Right cardiac atrium (tissue), 5 donors: ENCODE measurements at regions not wholly inside any gene's neighbourhood (a gene's known extent, or its start where the extent isn't known, plus 50 kb on each side); places are given as distances from the start of the nearest gene placed in this dataset.
"Not testable (repeated sequence)": the region's sequence is repeated elsewhere in the genome, so short reads cannot be mapped to it uniquely, and the experiment has no call there.

Experiments
- ATAC-seq, 2 donors: fragments of 200-7000 bp; cut with Tn5 transposase; one replicate each; pipeline versions ENCODE4 v1.8.0 to v1.9.1; 2020; ENCODE audit warnings: moderate library complexity in 2 of 2, mild to moderate bottlenecking in 1 of 2
- DNase-seq, 3 donors: peaks; one replicate each; pipeline ENCODE4 v3.0.0-alpha.2; 2020
- H3K27ac ChIP-seq: one replicate; pipeline ENCODE4 v1.5.1; 2013; ENCODE audit warnings: mild to moderate bottlenecking, low read length, control low read depth, moderate library complexity
- H3K27me3 ChIP-seq: one replicate; pipeline ENCODE4 v1.6.1; 2013; ENCODE audit not compliant: control insufficient read depth, insufficient read depth
- H3K4me1 ChIP-seq: one replicate; pipeline ENCODE4 v1.6.1; 2013; ENCODE audit warnings: low read length; ENCODE audit not compliant: control insufficient read depth, insufficient read depth
- H3K4me3 ChIP-seq: one replicate; pipeline ENCODE4 v1.5.1; 2013; ENCODE audit warnings: low read length, control low read depth
- H3K9me3 ChIP-seq: one replicate; pipeline ENCODE4 v1.6.1; 2013; ENCODE audit warnings: low read length; ENCODE audit not compliant: control insufficient read depth
- WGBS: extraction: QIAGEN DNeasy Blood & Tissue Kit; methylation state at CpG from one replicate; pipeline ENCODE4 v1.1.7; 2013; 5-methylcytosine and 5-hydroxymethylcytosine counted together
- intact Hi-C, 4 donors: fragments of 100-400 bp; cut with DNase I; formaldehyde crosslinking; loops; one replicate each; pipeline versions ENCODE4 v1.11.0 to v1.14.0; 2022 to 2023
- donor health status: healthy with polysubstance abuse.
- donor health status: DM: no; HTN: yes; CAD: no.
- donor health status: DM: no; HTN: no; CAD: no.
- donor health status: DM: no; HTN: yes; CAD: no; lungs with severe emphysema.
- donor health status: DM: yes; HTN: yes; CAD: no.

- intact Hi-C loops, result no loop called here
- 80% methylated on average over 8 of the region's 8 CpGs for WGBS
- DNase-seq (no peak), ATAC-seq (no peak)
- Histone ChIP-seq H3K9me3 (no peaks in the 10 kb centered on the region), H3K4me3 (no peak overlapping the region), H3K4me1 (no peaks in the 10 kb centered on the region), H3K27me3 (no peaks in the 10 kb centered on the region), H3K27ac (no peak overlapping the region)
Observed at GRCh38 chr18:78246050-78246449, 733.6 kb upstream of the SALL3 start.

GRCh38 chr18:78246588-78246987, 733.0 kb upstream of the SALL3 start:
- H3K27me3 ChIP-seq, result no peaks in the 10 kb centered on the region

GRCh38 chr18:78247615-78248289, 731.9 kb upstream of the SALL3 start:
- ATAC-seq (no peak), DNase-seq (no peak)
- 86% methylated on average over 14 of the region's 14 CpGs for WGBS
- Histone ChIP-seq H3K27ac (no peak overlapping the region), H3K4me3 (no peak overlapping the region), H3K9me3 (no peaks in the 10 kb centered on the region), H3K4me1 (no peaks in the 10 kb centered on the region), H3K27me3 (no peaks in the 10 kb centered on the region)
- intact Hi-C loops, result no loop called here

More at GRCh38 chr18:78246588-78246987, 733.0 kb upstream of the SALL3 start:
- ATAC-seq, result no peak
- no peak for DNase-seq
- Histone ChIP-seq H3K27ac (no peak overlapping the region), H3K4me3 (no peak overlapping the region), H3K4me1 (no peaks in the 10 kb centered on the region), H3K9me3 (no peaks in the 10 kb centered on the region)
- intact Hi-C loops, result no loop called here
- 75% methylated on average over 17 of the region's 17 CpGs for WGBS

- Histone ChIP-seq H3K4me1 (no peaks in the 10 kb centered on the region), H3K27me3 (no peaks in the 10 kb centered on the region), H3K4me3 (no peak overlapping the region), H3K27ac (no peak overlapping the region), H3K9me3 (no peaks in the 10 kb centered on the region)
- DNase-seq, result no peak
- 90% methylated on average over 10 of the region's 10 CpGs for WGBS
- no peak for ATAC-seq
- intact Hi-C loops, result no loop called here
Observed at GRCh38 chr18:78255013-78255412, 724.6 kb upstream of the SALL3 start.

- H3K27ac ChIP-seq, result no peak overlapping the region
- no peak for ATAC-seq
- no peaks in the 10 kb centered on the region for H3K27me3 ChIP-seq
- no peaks in the 10 kb centered on the region for H3K4me1 ChIP-seq
- WGBS, result 81% methylated on average over 26 of the region's 26 CpGs
- no peaks in the 10 kb centered on the region for H3K9me3 ChIP-seq
- DNase-seq, result no peak
- intact Hi-C loops, result no loop called here
- no peak overlapping the region for H3K4me3 ChIP-seq
Observed at GRCh38 chr18:78268226-78268988, 711.2 kb upstream of the SALL3 start.

- H3K27ac ChIP-seq, result no peak overlapping the region
- no peak for DNase-seq
- H3K4me1 ChIP-seq, result no peaks in the 10 kb centered on the region
- H3K27me3 ChIP-seq, result no peaks in the 10 kb centered on the region
- no peaks in the 10 kb centered on the region for H3K9me3 ChIP-seq
- intact Hi-C loops, result no loop called here
- ATAC-seq, result no peak
- no peak overlapping the region for H3K4me3 ChIP-seq
- WGBS, result 87% methylated on average over 9 of the region's 9 CpGs
Observed at GRCh38 chr18:78271790-78272189, 707.8 kb upstream of the SALL3 start.

- ATAC-seq (no peak), DNase-seq (no peak)
- Histone ChIP-seq H3K4me3 (no peak overlapping the region), H3K27ac (no peak overlapping the region), H3K9me3 (no peaks in the 10 kb centered on the region), H3K27me3 (no peaks in the 10 kb centered on the region), H3K4me1 (no peaks in the 10 kb centered on the region)
- intact Hi-C loops, result no loop called here
Observed at GRCh38 chr18:78273876-78274275, 705.7 kb upstream of the SALL3 start.

- H3K27me3 ChIP-seq, H3K4me3 ChIP-seq, ATAC-seq, H3K27ac ChIP-seq, H3K4me1 ChIP-seq, DNase-seq, H3K9me3 ChIP-seq, intact Hi-C loops: not testable (repeated sequence)
- 87% methylated on average over 7 of the region's 7 CpGs for WGBS
Observed at GRCh38 chr18:78283425-78283824, 696.2 kb upstream of the SALL3 start.

GRCh38 chr18:78292618-78293380, 686.8 kb upstream of the SALL3 start:
- Histone ChIP-seq H3K4me3 (peak overlapping the region; percentile 7), H3K9me3 (no peaks in the 10 kb centered on the region), H3K27ac (no peak overlapping the region), H3K27me3 (no peaks in the 10 kb centered on the region), H3K4me1 (no peaks in the 10 kb centered on the region)
- 31% methylated on average over 13 of the region's 13 CpGs for WGBS
- DNase-seq (no peak), ATAC-seq (peak; percentile 79 to 86)
- intact Hi-C loops, result no loop called here

GRCh38 chr18:78293540-78293939, 686.1 kb upstream of the SALL3 start:
- Histone ChIP-seq H3K4me3 (peak overlapping the region; percentile 7), H3K27ac (no peak overlapping the region), H3K27me3 (no peaks in the 10 kb centered on the region), H3K9me3 (no peaks in the 10 kb centered on the region), H3K4me1 (no peaks in the 10 kb centered on the region)
- DNase-seq, result peak in 1 of 3 donors; percentile 42
- intact Hi-C loops, result no loop called here
- 31% methylated on average over 16 of the region's 16 CpGs for WGBS
- no peak for ATAC-seq

- Histone ChIP-seq H3K9me3 (no peaks in the 10 kb centered on the region), H3K4me1 (no peaks in the 10 kb centered on the region), H3K27me3 (no peaks in the 10 kb centered on the region), H3K27ac (no peak overlapping the region), H3K4me3 (peak overlapping the region; percentile 7)
- ATAC-seq (no peak), DNase-seq (peak in 1 of 3 donors; percentile 52)
- 28% methylated on average over 15 of the region's 15 CpGs for WGBS
- intact Hi-C loops, result no loop called here
Observed at GRCh38 chr18:78293940-78294541, 685.6 kb upstream of the SALL3 start.
